ENCODE measurements at regions not wholly inside any gene's neighbourhood (a gene's known extent, or its start where the extent isn't known, plus 50 kb on each side); places are given as distances from the start of the nearest gene placed in this dataset.

DNA sequence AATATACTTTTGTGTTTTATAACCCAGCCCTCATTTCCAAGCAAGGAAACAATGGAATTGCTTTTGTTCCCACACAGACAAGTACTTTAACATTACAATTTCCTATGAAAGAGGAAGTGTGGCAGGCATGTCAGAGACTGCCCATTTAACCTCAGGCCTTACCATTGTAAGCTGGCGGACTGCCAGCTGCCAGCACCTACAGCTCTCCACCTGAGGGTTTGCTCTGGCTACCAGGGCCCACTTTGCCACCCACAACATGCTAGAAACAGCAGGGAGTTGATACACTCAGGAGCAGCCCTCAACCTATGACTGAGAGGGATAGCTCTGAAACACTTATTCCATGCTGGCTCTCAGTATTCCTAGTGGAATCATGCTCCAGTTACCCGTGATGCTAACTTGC is 152.3 kb upstream of the PRDX4 start:
- TF ChIP-seq EZH2phosphoT487 (IDR thresholded peaks at IDR 0.05; ENCODE audit: low read depth, severe bottlenecking, unreplicated experiment) (no peak), EZH2 (IDR thresholded peaks at IDR 0.05; ENCODE audit: borderline replicate concordance) (no peak)
- TF ChIP-seq, protein P1, sequence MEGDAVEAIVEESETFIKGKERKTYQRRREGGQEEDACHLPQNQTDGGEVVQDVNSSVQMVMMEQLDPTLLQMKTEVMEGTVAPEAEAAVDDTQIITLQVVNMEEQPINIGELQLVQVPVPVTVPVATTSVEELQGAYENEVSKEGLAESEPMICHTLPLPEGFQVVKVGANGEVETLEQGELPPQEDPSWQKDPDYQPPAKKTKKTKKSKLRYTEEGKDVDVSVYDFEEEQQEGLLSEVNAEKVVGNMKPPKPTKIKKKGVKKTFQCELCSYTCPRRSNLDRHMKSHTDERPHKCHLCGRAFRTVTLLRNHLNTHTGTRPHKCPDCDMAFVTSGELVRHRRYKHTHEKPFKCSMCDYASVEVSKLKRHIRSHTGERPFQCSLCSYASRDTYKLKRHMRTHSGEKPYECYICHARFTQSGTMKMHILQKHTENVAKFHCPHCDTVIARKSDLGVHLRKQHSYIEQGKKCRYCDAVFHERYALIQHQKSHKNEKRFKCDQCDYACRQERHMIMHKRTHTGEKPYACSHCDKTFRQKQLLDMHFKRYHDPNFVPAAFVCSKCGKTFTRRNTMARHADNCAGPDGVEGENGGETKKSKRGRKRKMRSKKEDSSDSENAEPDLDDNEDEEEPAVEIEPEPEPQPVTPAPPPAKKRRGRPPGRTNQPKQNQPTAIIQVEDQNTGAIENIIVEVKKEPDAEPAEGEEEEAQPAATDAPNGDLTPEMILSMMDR (IDR thresholded peaks at IDR 0.05; ENCODE audit: poor library complexity) = no peak

Measured in hepatocyte (in vitro differentiated cells).